ENCODE measurements at regions not wholly inside any gene's neighbourhood (a gene's known extent, or its start where the extent isn't known, plus 50 kb on each side); places are given as distances from the start of the nearest gene placed in this dataset.

GRCh38 chr4:166422475-166422874 is 549.4 kb downstream of the TLL1 start:
- Mint-ChIP-seq H3K4me3 (no peak overlapping the region), H3K9me3 (peaks cover 11% of the 10 kb centered on the region), H3K4me1 (no peaks in the 10 kb centered on the region), H3K36me3 (ENCODE audit: low read depth) (no peaks in the 10 kb centered on the region), H3K27ac (no peak overlapping the region), H3K27me3 (no peaks in the 10 kb centered on the region)
- POLR2A ChIA-PET: no interaction called here
- CTCF ChIA-PET: no interaction called here
- DNase-seq: no peak

- Mint-ChIP-seq H3K27ac (no peak overlapping the region), H3K27me3 (no peaks in the 10 kb centered on the region), H3K36me3 (ENCODE audit: low read depth) (no peaks in the 10 kb centered on the region), H3K4me3 (no peak overlapping the region), H3K9me3 (peaks cover 3% of the 10 kb centered on the region), H3K4me1 (no peaks in the 10 kb centered on the region)
- ChIA-PET CTCF (no interaction called here), POLR2A (no interaction called here)
- no peak for DNase-seq
Measured at GRCh38 chr4:166426300-166426863, 553.3 kb downstream of the TLL1 start.

GRCh38 chr4:166432125-166432524 is 559.1 kb downstream of the TLL1 start:
- Mint-ChIP-seq H3K27ac (no peak overlapping the region), H3K36me3 (ENCODE audit: low read depth) (no peaks in the 10 kb centered on the region), H3K4me1 (no peaks in the 10 kb centered on the region), H3K4me3 (no peak overlapping the region), H3K27me3 (no peaks in the 10 kb centered on the region), H3K9me3 (no peaks in the 10 kb centered on the region)
- DNase-seq: no peak
- ChIA-PET POLR2A (no interaction called here), CTCF (no interaction called here)

- Mint-ChIP-seq H3K27ac (no peak overlapping the region), H3K4me1 (no peaks in the 10 kb centered on the region), H3K27me3 (no peaks in the 10 kb centered on the region), H3K36me3 (ENCODE audit: low read depth) (no peaks in the 10 kb centered on the region), H3K4me3 (no peak overlapping the region), H3K9me3 (no peaks in the 10 kb centered on the region)
- no peak for DNase-seq
- ChIA-PET CTCF (no interaction called here), POLR2A (no interaction called here)
Measured at GRCh38 chr4:166432842-166433241, 559.8 kb downstream of the TLL1 start.

GRCh38 chr4:166435449-166435848 is 562.4 kb downstream of the TLL1 start:
- no peaks in the 10 kb centered on the region for H3K27me3 Mint-ChIP-seq
- ChIA-PET CTCF (no interaction called here), POLR2A (no interaction called here)
- no peak for DNase-seq
- H3K27ac Mint-ChIP-seq: no peak overlapping the region
- no peaks in the 10 kb centered on the region for H3K36me3 Mint-ChIP-seq (ENCODE audit: low read depth)
- no peaks in the 10 kb centered on the region for H3K9me3 Mint-ChIP-seq
- no peak overlapping the region for H3K4me3 Mint-ChIP-seq
- H3K4me1 Mint-ChIP-seq: no peaks in the 10 kb centered on the region

GRCh38 chr4:166458756-166459155 is 585.7 kb downstream of the TLL1 start:
- no peaks in the 10 kb centered on the region for H3K27me3 Mint-ChIP-seq
- H3K4me1 Mint-ChIP-seq: no peaks in the 10 kb centered on the region
- DNase-seq: no peak
- ChIA-PET POLR2A (no interaction called here), CTCF (no interaction called here)
- H3K9me3 Mint-ChIP-seq: peaks cover 4% of the 10 kb centered on the region
- no peak overlapping the region for H3K27ac Mint-ChIP-seq
- H3K36me3 Mint-ChIP-seq (ENCODE audit: low read depth): no peaks in the 10 kb centered on the region
- no peak overlapping the region for H3K4me3 Mint-ChIP-seq

GRCh38 chr4:166459621-166460020 is 586.6 kb downstream of the TLL1 start:
- Mint-ChIP-seq H3K27me3 (no peaks in the 10 kb centered on the region), H3K27ac (no peak overlapping the region), H3K4me3 (no peak overlapping the region), H3K36me3 (ENCODE audit: low read depth) (no peaks in the 10 kb centered on the region), H3K4me1 (no peaks in the 10 kb centered on the region), H3K9me3 (peaks cover 4% of the 10 kb centered on the region)
- CTCF ChIA-PET: no interaction called here
- POLR2A ChIA-PET: no interaction called here
- DNase-seq: no peak

GRCh38 chr4:166460769-166461550 is 587.9 kb downstream of the TLL1 start:
- no peaks in the 10 kb centered on the region for H3K36me3 Mint-ChIP-seq (ENCODE audit: low read depth)
- DNase-seq: no peak
- H3K4me1 Mint-ChIP-seq: no peaks in the 10 kb centered on the region
- H3K4me3 Mint-ChIP-seq: no peak overlapping the region
- ChIA-PET CTCF (no interaction called here), POLR2A (no interaction called here)
- no peaks in the 10 kb centered on the region for H3K27me3 Mint-ChIP-seq
- H3K27ac Mint-ChIP-seq: no peak overlapping the region
- peaks cover 4% of the 10 kb centered on the region for H3K9me3 Mint-ChIP-seq

GRCh38 chr4:166481055-166481454 is 608.0 kb downstream of the TLL1 start:
- no peak for DNase-seq
- Mint-ChIP-seq H3K9me3 (no peaks in the 10 kb centered on the region), H3K4me1 (no peaks in the 10 kb centered on the region), H3K36me3 (ENCODE audit: low read depth) (no peaks in the 10 kb centered on the region), H3K27me3 (no peaks in the 10 kb centered on the region), H3K4me3 (no peak overlapping the region), H3K27ac (no peak overlapping the region)
- ChIA-PET POLR2A (no interaction called here), CTCF (no interaction called here)

GRCh38 chr4:166481739-166482138 is 608.7 kb downstream of the TLL1 start:
- no peaks in the 10 kb centered on the region for H3K9me3 Mint-ChIP-seq
- DNase-seq: no peak
- ChIA-PET CTCF (no interaction called here), POLR2A (no interaction called here)
- no peaks in the 10 kb centered on the region for H3K27me3 Mint-ChIP-seq
- H3K27ac Mint-ChIP-seq: no peak overlapping the region
- H3K4me1 Mint-ChIP-seq: no peaks in the 10 kb centered on the region
- H3K4me3 Mint-ChIP-seq: no peak overlapping the region
- no peaks in the 10 kb centered on the region for H3K36me3 Mint-ChIP-seq (ENCODE audit: low read depth)

- POLR2A ChIA-PET: no interaction called here
- H3K27me3 Mint-ChIP-seq: no peaks in the 10 kb centered on the region
- H3K9me3 Mint-ChIP-seq: no peaks in the 10 kb centered on the region
- H3K27ac Mint-ChIP-seq: no peak overlapping the region
- no peaks in the 10 kb centered on the region for H3K4me1 Mint-ChIP-seq
- H3K4me3 Mint-ChIP-seq: no peak overlapping the region
- CTCF ChIA-PET: no interaction called here
- no peaks in the 10 kb centered on the region for H3K36me3 Mint-ChIP-seq (ENCODE audit: low read depth)
- DNase-seq: no peak
Measured at GRCh38 chr4:166482758-166483157, 609.7 kb downstream of the TLL1 start.

GRCh38 chr4:166491635-166492034 is 618.6 kb downstream of the TLL1 start:
- no peak for DNase-seq
- POLR2A ChIA-PET: no interaction called here
- Mint-ChIP-seq H3K27ac (no peak overlapping the region), H3K9me3 (peaks cover 2% of the 10 kb centered on the region), H3K4me1 (no peaks in the 10 kb centered on the region), H3K36me3 (ENCODE audit: low read depth) (no peaks in the 10 kb centered on the region), H3K4me3 (no peak overlapping the region), H3K27me3 (no peaks in the 10 kb centered on the region)
- CTCF ChIA-PET: no interaction called here

- ChIA-PET POLR2A (no interaction called here), CTCF (no interaction called here)
- Mint-ChIP-seq H3K27me3 (no peaks in the 10 kb centered on the region), H3K9me3 (peaks cover 2% of the 10 kb centered on the region), H3K4me3 (no peak overlapping the region), H3K4me1 (no peaks in the 10 kb centered on the region), H3K27ac (no peak overlapping the region), H3K36me3 (ENCODE audit: low read depth) (no peaks in the 10 kb centered on the region)
- DNase-seq: no peak
Measured at GRCh38 chr4:166493924-166494345, 620.9 kb downstream of the TLL1 start.

- no peak for DNase-seq
- ChIA-PET CTCF (no interaction called here), POLR2A (no interaction called here)
- H3K4me1 Mint-ChIP-seq: no peaks in the 10 kb centered on the region
- H3K27ac Mint-ChIP-seq: no peak overlapping the region
- no peaks in the 10 kb centered on the region for H3K9me3 Mint-ChIP-seq
- no peaks in the 10 kb centered on the region for H3K27me3 Mint-ChIP-seq
- no peak overlapping the region for H3K4me3 Mint-ChIP-seq
- H3K36me3 Mint-ChIP-seq (ENCODE audit: low read depth): no peaks in the 10 kb centered on the region
Measured at GRCh38 chr4:166498546-166498945, 625.5 kb downstream of the TLL1 start.

Measured in activated CD4-positive, alpha-beta memory T cell treated with anti-CD3 and anti-CD28 coated beads, Interleukin-2, amount 10 ng/mL, durations not matched to agents 7 days and 5 days (primary cell).